Endothelial cell (in vitro differentiated cells): ENCODE measurements at regions not wholly inside any gene's neighbourhood (a gene's known extent, or its start where the extent isn't known, plus 50 kb on each side); places are given as distances from the start of the nearest gene placed in this dataset.
"Not testable (repeated sequence)": the region's sequence is repeated elsewhere in the genome, so short reads cannot be mapped to it uniquely, and the experiment has no call there.

ENCODE experiments used
- DNase-seq: peaks from one replicate; pipeline ENCODE4 v3.0.0; 2021; ENCODE audit warnings: low spot score
- H3K27ac Mint-ChIP-seq: one replicate; pipeline ENCODE4 v1.8.0; 2021; ENCODE audit warnings: mixed read lengths, inconsistent platforms; ENCODE audit not compliant: unreplicated experiment
- H3K27me3 Mint-ChIP-seq: one replicate; pipeline ENCODE4 v1.8.0; 2021; ENCODE audit warnings: mild to moderate bottlenecking, moderate library complexity, mixed read lengths, inconsistent platforms; ENCODE audit not compliant: unreplicated experiment
- H3K36me3 Mint-ChIP-seq: one replicate; pipeline ENCODE4 v1.8.0; 2021; ENCODE audit warnings: mild to moderate bottlenecking, low read depth, mixed read lengths, inconsistent platforms; ENCODE audit not compliant: unreplicated experiment
- H3K4me1 Mint-ChIP-seq: one replicate; pipeline ENCODE4 v1.8.0; 2021; ENCODE audit warnings: mild to moderate bottlenecking, mixed read lengths, inconsistent platforms; ENCODE audit not compliant: unreplicated experiment
- H3K4me3 Mint-ChIP-seq: one replicate; pipeline ENCODE4 v1.8.0; 2021; ENCODE audit warnings: mild to moderate bottlenecking, mixed read lengths, inconsistent platforms; ENCODE audit not compliant: unreplicated experiment
- H3K9me3 Mint-ChIP-seq: one replicate; pipeline ENCODE4 v1.8.0; 2021; ENCODE audit warnings: mixed read lengths, inconsistent platforms; ENCODE audit not compliant: unreplicated experiment
- TF ChIP-seq, protein P1 (sequence below): fragments of 200-600 bp; sonication (generic); IDR thresholded peaks from one replicate; pipeline ENCODE4 v1.5.0; 2021; ENCODE audit warnings: antibody characterized with exemption; ENCODE audit not compliant: unreplicated experiment

- Mint-ChIP-seq H3K4me3 (peak overlapping the region; percentile 32), H3K27me3 (no peaks in the 10 kb centered on the region), H3K4me1 (no peaks in the 10 kb centered on the region), H3K27ac (no peak overlapping the region), H3K36me3 (peaks cover 9% of the 10 kb centered on the region), H3K9me3 (peaks cover 3% of the 10 kb centered on the region)
- DNase-seq: no peak
- TF ChIP-seq, protein P1, sequence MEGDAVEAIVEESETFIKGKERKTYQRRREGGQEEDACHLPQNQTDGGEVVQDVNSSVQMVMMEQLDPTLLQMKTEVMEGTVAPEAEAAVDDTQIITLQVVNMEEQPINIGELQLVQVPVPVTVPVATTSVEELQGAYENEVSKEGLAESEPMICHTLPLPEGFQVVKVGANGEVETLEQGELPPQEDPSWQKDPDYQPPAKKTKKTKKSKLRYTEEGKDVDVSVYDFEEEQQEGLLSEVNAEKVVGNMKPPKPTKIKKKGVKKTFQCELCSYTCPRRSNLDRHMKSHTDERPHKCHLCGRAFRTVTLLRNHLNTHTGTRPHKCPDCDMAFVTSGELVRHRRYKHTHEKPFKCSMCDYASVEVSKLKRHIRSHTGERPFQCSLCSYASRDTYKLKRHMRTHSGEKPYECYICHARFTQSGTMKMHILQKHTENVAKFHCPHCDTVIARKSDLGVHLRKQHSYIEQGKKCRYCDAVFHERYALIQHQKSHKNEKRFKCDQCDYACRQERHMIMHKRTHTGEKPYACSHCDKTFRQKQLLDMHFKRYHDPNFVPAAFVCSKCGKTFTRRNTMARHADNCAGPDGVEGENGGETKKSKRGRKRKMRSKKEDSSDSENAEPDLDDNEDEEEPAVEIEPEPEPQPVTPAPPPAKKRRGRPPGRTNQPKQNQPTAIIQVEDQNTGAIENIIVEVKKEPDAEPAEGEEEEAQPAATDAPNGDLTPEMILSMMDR: no peak
Observed at GRCh38 chr11:16505481-16505880, 149.1 kb upstream of the SOX6 start.

GRCh38 chr11:16503891-16504290 is 147.5 kb upstream of the SOX6 start:
- not testable (repeated sequence) for H3K4me1 Mint-ChIP-seq, DNase-seq, H3K27me3 Mint-ChIP-seq, H3K9me3 Mint-ChIP-seq, H3K36me3 Mint-ChIP-seq, H3K4me3 Mint-ChIP-seq, H3K27ac Mint-ChIP-seq

GRCh38 chr11:16494918-16495691 is 138.8 kb upstream of the SOX6 start:
- Mint-ChIP-seq H3K4me1 (peaks cover 2% of the 10 kb centered on the region), H3K9me3 (no peaks in the 10 kb centered on the region), H3K36me3 (peaks cover 14% of the 10 kb centered on the region), H3K27me3 (no peaks in the 10 kb centered on the region), H3K4me3 (no peak overlapping the region), H3K27ac (no peak overlapping the region)
- TF ChIP-seq, protein P1: no peak
- DNase-seq: no peak

DNA sequence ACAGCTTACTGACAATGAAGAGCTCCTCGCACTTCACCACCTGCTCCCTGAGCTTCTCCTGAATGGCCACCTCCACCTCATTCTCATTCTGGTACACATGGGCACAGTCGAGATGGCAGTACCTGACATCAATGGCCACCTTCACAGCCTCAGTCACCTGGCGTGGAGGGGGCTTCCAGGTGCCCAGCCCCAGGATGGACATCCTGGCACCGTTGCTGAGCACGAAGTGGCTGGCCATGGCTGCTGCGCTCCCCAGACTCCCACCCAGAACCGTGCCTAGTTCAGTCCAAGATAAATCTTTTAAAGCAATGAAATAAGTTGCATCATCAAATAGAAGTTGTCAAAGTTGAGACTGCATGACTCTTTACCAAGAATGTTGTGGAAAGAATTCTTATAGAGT is 128.1 kb upstream of the SOX6 start:
- H3K4me1 Mint-ChIP-seq: no peaks in the 10 kb centered on the region
- TF ChIP-seq, protein P1: no peak
- no peak for DNase-seq
- H3K36me3 Mint-ChIP-seq: no peaks in the 10 kb centered on the region
- H3K27me3 Mint-ChIP-seq: no peaks in the 10 kb centered on the region
- H3K9me3 Mint-ChIP-seq: no peaks in the 10 kb centered on the region
- no peak overlapping the region for H3K27ac Mint-ChIP-seq
- H3K4me3 Mint-ChIP-seq: no peak overlapping the region

GRCh38 chr11:16474659-16475058 is 118.3 kb upstream of the SOX6 start:
- no peak overlapping the region for H3K27ac Mint-ChIP-seq
- peaks cover 3% of the 10 kb centered on the region for H3K4me1 Mint-ChIP-seq
- no peaks in the 10 kb centered on the region for H3K27me3 Mint-ChIP-seq
- no peak for DNase-seq
- TF ChIP-seq, protein P1: no peak
- H3K36me3 Mint-ChIP-seq: no peaks in the 10 kb centered on the region
- no peaks in the 10 kb centered on the region for H3K9me3 Mint-ChIP-seq
- no peak overlapping the region for H3K4me3 Mint-ChIP-seq
